ENCODE measurements at regions not wholly inside any gene's neighbourhood (a gene's known extent, or its start where the extent isn't known, plus 50 kb on each side); places are given as distances from the start of the nearest gene placed in this dataset.

DNA sequence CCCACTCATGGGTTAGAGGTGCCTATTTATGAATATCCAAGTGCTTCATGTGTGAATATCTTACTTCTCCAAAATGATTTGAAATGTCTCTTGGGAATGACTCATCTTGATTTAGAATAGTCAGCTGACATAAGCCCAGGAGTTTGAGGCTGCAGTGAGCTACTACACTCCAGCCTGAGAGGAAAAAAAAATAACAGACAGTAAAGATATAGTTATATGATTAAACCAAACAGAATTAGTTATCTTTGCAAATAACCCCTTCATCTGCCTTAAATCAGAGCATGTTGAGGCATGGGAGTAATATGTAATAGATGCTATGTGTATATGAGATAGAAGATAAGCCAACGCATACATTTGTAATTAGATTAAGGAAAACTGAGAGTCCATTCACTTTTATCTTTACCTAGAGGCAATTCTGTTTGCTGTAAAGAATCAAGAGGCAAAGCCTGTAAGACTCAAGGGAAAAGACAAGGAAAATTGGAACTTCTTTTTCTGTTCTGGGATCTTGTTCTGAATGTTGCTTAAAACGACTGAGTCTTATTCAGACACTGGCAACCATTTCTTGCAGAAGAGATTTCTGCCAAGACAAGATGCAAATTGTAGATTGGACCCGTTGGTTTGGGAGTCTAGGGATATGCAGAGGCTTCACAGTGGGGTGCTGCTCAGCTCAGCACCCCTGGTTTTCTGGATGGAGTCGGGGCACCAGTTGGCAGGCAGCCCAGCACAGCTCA lies 104.4 kb downstream of the LIPG start:
- BruUV-seq (replicated peaks): no TSS peak
- Histone ChIP-seq H3K4me2 (ENCODE audit: insufficient read depth, low read length) (no peak overlapping the region), H3K27ac (ENCODE audit: insufficient read depth, low read depth, low read length) (no peak overlapping the region), H3K79me2 (ENCODE audit: control insufficient read depth, insufficient read depth, low read length) (no peaks in the 10 kb centered on the region), H3K27me3 (ENCODE audit: control insufficient read depth in 2 of 2, insufficient read depth in 2 of 2, low read length in 2 of 2) (peaks cover 4 to 6% of the 10 kb centered on the region in 2 experiments), H3K36me3 (ENCODE audit: control insufficient read depth in 2 of 2, extremely low read depth in 1 of 2, insufficient read depth in 2 of 2, low read length in 2 of 2) (no peaks in the 10 kb centered on the region), H3K4me1 (ENCODE audit: control insufficient read depth, extremely low read depth, insufficient read depth, low read length) (peaks cover 29% of the 10 kb centered on the region), H3K9me1 (replicated peaks; ENCODE audit: control insufficient read depth, extremely low read depth, insufficient read depth, low read length) (no peaks in the 10 kb centered on the region), H3K9ac (replicated peaks; ENCODE audit: extremely low read depth, insufficient read depth, low read length) (no peak overlapping the region), H4K20me1 (replicated peaks; ENCODE audit: control insufficient read depth, extremely low read depth, insufficient read depth, low read length) (no peaks in the 10 kb centered on the region), H3K9me3 (replicated peaks; ENCODE audit: control insufficient read depth, insufficient read depth, low read length) (no peaks in the 10 kb centered on the region), H2AFZ (ENCODE audit: low read depth, low read length) (no peak overlapping the region), H3K4me3 (replicated peaks in 1 of 3; ENCODE audit: insufficient read depth in 1 of 3, low read depth in 1 of 3, low read length in 3 of 3) (no peak overlapping the region)
- intact Hi-C loops (cut with micrococcal nuclease): no loop called here
- dilution Hi-C loops (cut with MboI; ENCODE audit: extremely low pct_ligation_motif_present, low sequenced_read_pairs): no loop called here
- TF ChIP-seq JUN (IDR thresholded peaks at IDR 0.05; ENCODE audit: borderline replicate concordance, insufficient read depth, insufficient read length, low read depth) (peak; percentile 48), FOS (IDR thresholded peaks at IDR 0.05; ENCODE audit: borderline replicate concordance, insufficient read depth, low read length) (peak; percentile 68), POLR2A (IDR thresholded peaks at IDR 0.05; ENCODE audit: low read depth, low read length) (no peak), POLR2AphosphoS5 (IDR thresholded peaks at IDR 0.05; ENCODE audit: insufficient read depth, low read depth, low read length) (no peak)
- DNase-seq (ENCODE audit: low read depth, low spot score): peak; percentile 36
- POLR2A ChIA-PET: no interaction called here
- FAIRE-seq: peak; percentile 54
- CTCF ChIA-PET: interaction anchor here (1.6 to 1.9 kb wide), 2 partner anchors 15 to 60 kb away, joined by 4 to 5 read pairs; no protein-coding TSS in a partner anchor

- H3K27me3 ChIP-seq (ENCODE audit: control insufficient read depth in 2 of 2, insufficient read depth in 2 of 2, low read length in 2 of 2): peaks cover 4% of the 10 kb centered on the region in 2 experiments
- H3K36me3 ChIP-seq (ENCODE audit: control insufficient read depth in 2 of 2, extremely low read depth in 1 of 2, insufficient read depth in 2 of 2, low read length in 2 of 2): no peaks in the 10 kb centered on the region
- peak overlapping the region in 1 of 3 experiments; percentile 7 for H3K4me3 ChIP-seq (replicated peaks in 1 of 3; ENCODE audit: insufficient read depth in 1 of 3, low read depth in 1 of 3, low read length in 3 of 3)
- TF ChIP-seq JUN (IDR thresholded peaks at IDR 0.05; ENCODE audit: borderline replicate concordance, insufficient read depth, insufficient read length, low read depth) (no peak), POLR2A (IDR thresholded peaks at IDR 0.05; ENCODE audit: low read depth, low read length) (peak; percentile 67), GATA2 (IDR thresholded peaks at IDR 0.05; ENCODE audit: insufficient read depth, insufficient read length, low read depth, low read length) (peak; percentile 59), EZH2 (IDR thresholded peaks at IDR 0.05; ENCODE audit: borderline replicate concordance, low read depth, low read length, severe bottlenecking) (no peak), CTCF (IDR thresholded peaks at IDR 0.05; ENCODE audit: extremely low read depth in 1 of 2, insufficient read depth in 1 of 2, low read depth in 1 of 2, low read length in 2 of 2) (no peak), MAX (IDR thresholded peaks at IDR 0.05; ENCODE audit: insufficient read depth, insufficient read length) (peak; percentile 67), POLR2AphosphoS5 (IDR thresholded peaks at IDR 0.05; ENCODE audit: insufficient read depth, low read depth, low read length) (peak; percentile 78), FOS (IDR thresholded peaks at IDR 0.05; ENCODE audit: borderline replicate concordance, insufficient read depth, low read length) (peak; percentile 44), MYC (IDR thresholded peaks at IDR 0.05; ENCODE audit: low read depth, low read length) (no peak)
- ChIA-PET CTCF (interaction anchor here (0.8 to 1.0 kb wide), 2 partner anchors 21 to 62 kb away, joined by 3 to 4 read pairs; no protein-coding TSS in a partner anchor), POLR2A (interaction anchor here (1.1 kb wide), 1 partner anchor 21 kb away, joined by 4 read pairs; no protein-coding TSS in a partner anchor)
- H3K79me2 ChIP-seq (ENCODE audit: control insufficient read depth, insufficient read depth, low read length): no peaks in the 10 kb centered on the region
- peak overlapping the region; percentile 47 for H3K9ac ChIP-seq (replicated peaks; ENCODE audit: extremely low read depth, insufficient read depth, low read length)
- no peak overlapping the region for H2AFZ ChIP-seq (ENCODE audit: low read depth, low read length)
- DNase-seq (ENCODE audit: low read depth, low spot score) (peak; percentile 97), FAIRE-seq (peak; percentile 93)
- H3K9me3 ChIP-seq (replicated peaks; ENCODE audit: control insufficient read depth, insufficient read depth, low read length): no peaks in the 10 kb centered on the region
- peaks cover 40% of the 10 kb centered on the region for H3K4me1 ChIP-seq (ENCODE audit: control insufficient read depth, extremely low read depth, insufficient read depth, low read length)
- H3K9me1 ChIP-seq (replicated peaks; ENCODE audit: control insufficient read depth, extremely low read depth, insufficient read depth, low read length): no peaks in the 10 kb centered on the region
- intact Hi-C loops (cut with micrococcal nuclease) (loop anchor here (1.0 to 5.0 kb wide), 9 partner anchors 14 to 193 kb away; partner anchors contain the start of genes ACAA2, C18orf32 and LIPG), dilution Hi-C loops (cut with MboI; ENCODE audit: extremely low pct_ligation_motif_present, low sequenced_read_pairs) (no loop called here)
- H3K27ac ChIP-seq (ENCODE audit: insufficient read depth, low read depth, low read length): peak overlapping the region; percentile 83
- H4K20me1 ChIP-seq (replicated peaks; ENCODE audit: control insufficient read depth, extremely low read depth, insufficient read depth, low read length): no peaks in the 10 kb centered on the region
- TSS peak; percentile 24 for BruUV-seq (replicated peaks)
- H3K4me2 ChIP-seq (ENCODE audit: insufficient read depth, low read length): peak overlapping the region; percentile 36
Measured at GRCh38 chr18:49663899-49664890, 102.3 kb downstream of the LIPG start.
